ENCODE measurements at regions not wholly inside any gene's neighbourhood (a gene's known extent, or its start where the extent isn't known, plus 50 kb on each side); places are given as distances from the start of the nearest gene placed in this dataset.

DNA sequence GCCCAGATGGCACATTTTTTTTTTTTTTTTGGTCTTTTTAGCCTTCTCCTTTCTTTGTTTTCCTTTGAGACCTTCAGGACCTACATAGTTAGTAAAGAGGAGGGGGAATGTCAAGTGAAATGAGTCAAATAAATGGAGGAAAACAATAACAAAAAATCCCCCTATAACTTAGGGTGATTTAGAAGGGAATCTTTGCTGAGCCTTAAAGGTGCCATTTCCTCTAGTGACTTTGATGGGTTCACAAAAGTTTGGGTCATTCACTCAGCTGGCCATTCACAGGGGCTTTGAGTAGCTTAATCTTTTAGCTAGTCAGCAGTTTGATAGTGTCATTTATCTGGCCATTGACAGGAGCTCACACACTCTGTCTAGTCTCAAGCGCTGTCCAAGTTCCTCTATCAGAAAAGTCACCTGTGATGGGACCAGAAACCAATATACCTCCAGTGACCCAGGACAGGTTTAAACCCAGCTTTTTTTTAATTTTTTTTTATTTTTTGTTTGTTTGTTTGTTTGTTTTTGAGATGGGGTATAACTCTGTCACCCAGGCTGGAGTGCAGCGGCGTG is 275.1 kb upstream of the PRDM1 start:
- H3K27me3 Mint-ChIP-seq, result no peaks in the 10 kb centered on the region
- no peak overlapping the region for H3K4me3 Mint-ChIP-seq
- H3K27ac Mint-ChIP-seq, result peak overlapping the region; percentile 87
- DNase-seq, result no peak
- CTCF ChIA-PET, result interaction anchor here (1.0 to 2.8 kb wide), 6 partner anchors 20 to 412 kb away, joined by 3 to 7 read pairs (median 4); no protein-coding TSS in a partner anchor
- peaks cover 8% of the 10 kb centered on the region for H3K9me3 Mint-ChIP-seq (ENCODE audit: low read depth)
- H3K4me1 Mint-ChIP-seq, result peaks cover 85% of the 10 kb centered on the region
- H3K36me3 Mint-ChIP-seq, result peaks cover 40% of the 10 kb centered on the region
- ATAC-seq, result peak; percentile 1

DNA sequence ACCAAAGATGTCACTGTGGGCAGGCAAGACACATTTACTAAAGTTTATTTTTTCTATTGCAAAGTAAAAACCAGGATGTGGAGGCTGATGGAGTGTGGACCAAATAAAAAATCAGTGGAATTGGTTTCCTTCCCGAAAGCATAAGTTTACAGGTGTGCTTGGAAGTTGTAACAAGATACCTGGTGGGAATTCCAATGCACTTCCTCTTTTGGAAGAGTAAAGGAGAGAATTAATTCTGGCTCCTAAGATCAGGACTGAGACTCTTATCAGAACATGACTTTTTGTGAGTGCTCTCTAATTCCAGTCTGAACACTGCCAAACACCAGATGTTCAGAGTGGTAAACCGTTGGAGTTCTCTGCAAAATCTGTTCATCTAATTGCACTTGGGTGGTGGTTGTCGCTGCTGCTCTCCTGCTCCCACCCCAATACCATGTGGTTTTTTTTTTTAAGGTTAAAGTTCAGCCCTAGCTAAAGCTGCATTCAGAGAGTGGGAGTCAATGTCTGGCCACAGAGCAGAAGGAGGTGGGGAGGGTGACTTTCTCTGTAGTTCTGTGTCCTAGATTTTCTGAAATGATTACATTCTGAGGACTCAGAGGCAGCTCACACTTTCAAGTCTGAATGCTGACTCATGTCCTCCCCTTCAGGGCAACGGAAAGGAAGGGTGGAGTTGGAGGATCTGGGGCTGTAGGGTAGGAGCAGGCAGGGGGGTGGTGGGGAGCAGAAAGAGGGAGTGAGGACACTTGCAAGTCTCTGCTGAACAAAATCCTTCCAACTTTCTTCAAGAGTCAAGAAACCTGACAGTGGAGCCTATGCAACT is 275.8 kb upstream of the PRDM1 start:
- H3K4me3 Mint-ChIP-seq, result peak overlapping the region; percentile 5

DNA sequence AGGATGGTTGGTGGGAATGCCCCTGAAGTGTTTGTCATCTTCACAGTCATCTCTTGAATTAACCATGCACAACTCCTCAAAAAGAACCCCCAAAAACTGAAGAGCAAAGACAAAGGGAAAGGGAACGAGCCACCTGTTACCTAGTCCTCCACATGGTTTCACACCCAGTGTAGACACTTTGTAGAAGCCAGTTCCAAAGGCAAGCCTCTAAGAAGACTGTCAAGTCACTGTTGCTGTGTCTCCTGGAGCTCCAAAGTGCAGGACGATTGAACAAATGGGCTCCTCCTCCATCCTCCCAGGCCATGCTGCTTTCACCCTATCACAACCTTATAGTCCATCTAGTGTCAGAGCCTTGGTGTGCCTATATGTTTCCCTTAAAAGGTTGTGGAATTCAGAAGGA is 277.6 kb upstream of the PRDM1 start:
- Mint-ChIP-seq H3K27me3 (no peaks in the 10 kb centered on the region), H3K9me3 (ENCODE audit: low read depth) (peaks cover 8% of the 10 kb centered on the region), H3K4me1 (peaks cover 61% of the 10 kb centered on the region), H3K27ac (peak overlapping the region; percentile 87), H3K4me3 (no peak overlapping the region), H3K36me3 (peaks cover 32% of the 10 kb centered on the region)
- DNase-seq, result no peak
- CTCF ChIA-PET, result interaction anchor here (1.1 to 1.5 kb wide), 3 partner anchors 11 to 324 kb away, joined by 3 to 6 read pairs (median 4); no protein-coding TSS in a partner anchor
- ATAC-seq, result no peak

More for the DNA sequence above, 275.8 kb upstream of the PRDM1 start:
- DNase-seq (peak; percentile 91), ATAC-seq (peak; percentile 90)
- H3K4me1 Mint-ChIP-seq, result peaks cover 79% of the 10 kb centered on the region
- no peaks in the 10 kb centered on the region for H3K27me3 Mint-ChIP-seq
- CTCF ChIA-PET, result interaction anchor here (1.5 to 2.8 kb wide), 5 partner anchors 16 to 182 kb away, joined by 3 to 7 read pairs (median 4); no protein-coding TSS in a partner anchor
- H3K27ac Mint-ChIP-seq, result peak overlapping the region; percentile 87
- peaks cover 38% of the 10 kb centered on the region for H3K36me3 Mint-ChIP-seq
- H3K9me3 Mint-ChIP-seq (ENCODE audit: low read depth), result peaks cover 8% of the 10 kb centered on the region

DNA sequence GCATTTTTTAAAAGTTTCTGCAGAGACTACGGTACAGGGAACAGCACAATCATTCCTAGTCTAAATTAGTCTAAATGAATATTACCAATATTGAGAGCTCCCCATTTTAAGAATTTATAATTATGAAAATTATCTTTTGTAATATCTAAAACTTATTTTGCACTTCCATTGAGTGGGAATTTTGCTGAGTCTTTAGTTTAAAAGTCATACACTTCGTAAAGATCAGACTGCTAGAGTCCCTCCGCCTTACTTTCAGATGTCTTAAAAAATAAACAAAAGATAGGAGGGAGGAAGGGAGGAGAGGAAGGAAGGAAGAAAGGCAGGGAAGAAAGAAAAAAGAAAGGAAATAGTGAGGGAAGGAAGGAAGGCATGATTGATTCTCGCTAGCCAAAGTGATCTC is 278.2 kb upstream of the PRDM1 start:
- peaks cover 8% of the 10 kb centered on the region for H3K9me3 Mint-ChIP-seq (ENCODE audit: low read depth)
- CTCF ChIA-PET, result no interaction called here
- peaks cover 54% of the 10 kb centered on the region for H3K4me1 Mint-ChIP-seq
- H3K36me3 Mint-ChIP-seq, result peaks cover 28% of the 10 kb centered on the region
- H3K27ac Mint-ChIP-seq, result no peak overlapping the region
- no peaks in the 10 kb centered on the region for H3K27me3 Mint-ChIP-seq
- no peak for DNase-seq
- no peak overlapping the region for H3K4me3 Mint-ChIP-seq
- ATAC-seq, result no peak

DNA sequence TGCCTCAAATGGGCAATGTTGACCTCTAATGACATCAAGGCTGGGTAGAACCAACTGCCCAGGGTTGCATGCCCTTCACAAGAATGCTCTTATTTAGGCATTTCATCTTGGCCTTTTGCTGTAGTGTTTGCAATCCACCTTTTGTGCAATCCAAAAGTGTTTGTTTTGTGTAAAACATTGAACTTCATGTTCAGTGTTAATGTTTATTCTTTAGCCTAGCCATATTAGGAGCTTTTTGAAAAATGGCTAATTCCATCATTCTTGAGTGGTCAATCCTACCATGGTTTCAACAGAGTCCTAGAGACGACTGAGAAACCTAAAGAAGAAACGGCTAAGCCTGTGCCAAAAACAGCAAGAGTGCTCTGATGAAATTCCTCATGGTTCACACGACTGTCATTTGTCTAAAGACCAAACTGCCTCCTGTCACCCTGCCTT is 279.6 kb upstream of the PRDM1 start:
- no peak for ATAC-seq
- Mint-ChIP-seq H3K9me3 (ENCODE audit: low read depth) (peaks cover 10% of the 10 kb centered on the region), H3K27ac (no peak overlapping the region), H3K4me1 (peaks cover 41% of the 10 kb centered on the region), H3K27me3 (no peaks in the 10 kb centered on the region), H3K36me3 (peaks cover 19% of the 10 kb centered on the region), H3K4me3 (no peak overlapping the region)
- CTCF ChIA-PET, result no interaction called here
- no peak for DNase-seq

DNA sequence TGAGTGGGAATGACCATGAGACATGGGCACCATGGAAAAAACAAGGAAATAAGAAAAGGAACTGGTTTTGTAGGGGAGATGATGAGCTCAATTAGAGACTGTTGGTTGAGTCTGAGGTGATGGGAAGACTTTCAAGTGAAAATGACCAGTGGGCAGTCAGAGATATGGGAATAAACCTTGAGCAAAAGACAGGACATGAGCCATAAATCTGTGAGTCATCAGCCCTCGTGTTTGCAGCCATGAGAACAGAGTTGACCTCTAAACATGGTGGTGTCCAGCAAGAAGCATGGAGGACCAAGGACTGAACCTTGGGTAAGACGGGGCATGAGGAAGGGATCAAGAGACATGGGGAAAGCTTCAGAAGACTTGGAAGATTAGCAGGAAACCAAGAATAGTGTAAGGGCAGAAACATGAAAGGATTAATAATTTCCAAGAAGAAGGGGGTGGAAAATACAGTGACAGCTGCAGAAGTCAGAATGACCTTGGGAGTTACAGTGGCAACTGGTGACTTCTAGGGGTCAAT is 280.6 kb upstream of the PRDM1 start:
- Mint-ChIP-seq H3K4me1 (peaks cover 38% of the 10 kb centered on the region), H3K36me3 (peaks cover 22% of the 10 kb centered on the region), H3K4me3 (no peak overlapping the region), H3K27me3 (no peaks in the 10 kb centered on the region), H3K9me3 (ENCODE audit: low read depth) (peaks cover 11% of the 10 kb centered on the region), H3K27ac (no peak overlapping the region)
- no peak for DNase-seq
- CTCF ChIA-PET, result interaction anchor here (1.1 to 1.3 kb wide), 2 partner anchors 12 to 17 kb away, joined by 3 to 5 read pairs; no protein-coding TSS in a partner anchor
- no peak for ATAC-seq

DNA sequence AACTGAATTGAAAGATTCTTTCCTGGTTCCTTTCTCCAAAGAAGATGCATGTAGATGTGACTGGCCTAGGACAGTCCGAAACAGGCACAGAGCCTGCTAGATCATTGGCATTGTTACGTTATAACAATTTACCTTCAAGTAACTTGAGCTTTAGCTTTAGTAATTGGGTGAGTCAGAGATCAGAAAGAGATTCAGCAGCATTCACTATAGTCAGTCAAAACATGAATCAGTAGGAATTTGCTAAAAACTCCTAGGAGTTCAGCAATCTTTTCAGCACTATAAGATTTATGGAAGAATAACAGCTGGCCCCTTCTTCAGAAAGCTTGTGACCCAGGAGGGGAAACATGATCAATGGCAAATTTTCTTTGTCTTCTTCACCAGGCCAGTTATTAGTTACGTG is 281.7 kb upstream of the PRDM1 start:
- Mint-ChIP-seq H3K9me3 (ENCODE audit: low read depth) (peaks cover 12% of the 10 kb centered on the region), H3K36me3 (peaks cover 28% of the 10 kb centered on the region), H3K4me1 (peaks cover 34% of the 10 kb centered on the region), H3K4me3 (no peak overlapping the region), H3K27ac (no peak overlapping the region), H3K27me3 (no peaks in the 10 kb centered on the region)
- CTCF ChIA-PET, result interaction anchor here (1.1 to 1.2 kb wide), 5 partner anchors 9 to 189 kb away, joined by 3 read pairs; no protein-coding TSS in a partner anchor
- DNase-seq (no peak), ATAC-seq (no peak)

DNA sequence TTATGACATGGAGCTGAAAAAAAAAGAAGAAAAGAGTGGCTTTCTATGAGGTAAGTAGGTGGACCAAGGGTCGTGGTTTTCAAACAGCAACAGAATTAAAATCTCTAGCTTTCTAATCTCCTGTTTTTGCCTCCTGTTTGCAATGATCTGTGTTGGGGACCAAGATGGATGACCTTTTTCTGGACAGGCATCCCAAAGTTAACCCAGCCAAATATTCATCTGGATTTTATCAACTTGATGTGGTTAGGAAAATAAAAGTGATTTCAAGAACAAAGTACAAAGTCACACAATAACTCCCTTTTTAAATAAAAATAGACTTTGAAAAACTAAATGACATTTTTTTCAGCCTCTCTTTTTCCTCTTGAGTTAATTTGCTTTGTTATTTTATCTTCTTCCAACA is 282.1 kb upstream of the PRDM1 start:
- peaks cover 28% of the 10 kb centered on the region for H3K36me3 Mint-ChIP-seq
- CTCF ChIA-PET, result interaction anchor here (1.1 to 1.2 kb wide), 4 partner anchors 9 to 189 kb away, joined by 3 read pairs; no protein-coding TSS in a partner anchor

DNA sequence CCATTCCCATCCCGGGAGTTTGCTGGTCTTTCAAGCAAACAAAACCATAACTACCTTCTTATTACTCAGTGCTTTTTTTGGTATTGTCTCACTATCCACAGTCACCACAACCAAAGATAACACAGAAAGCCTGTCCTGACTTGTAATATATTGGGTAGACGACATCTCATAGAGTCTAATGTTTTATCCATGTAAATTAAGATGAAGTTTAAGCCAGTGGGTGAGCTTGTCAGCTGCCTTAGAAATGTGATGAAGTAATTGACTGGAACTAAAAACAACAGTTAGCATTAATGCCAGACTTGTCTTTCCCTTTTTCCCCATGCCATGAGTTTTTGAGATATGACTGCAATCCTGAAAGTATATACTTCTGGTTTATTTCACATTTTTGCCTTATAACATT is 282.7 kb upstream of the PRDM1 start:
- ATAC-seq (no peak), DNase-seq (no peak)
- no peaks in the 10 kb centered on the region for H3K27me3 Mint-ChIP-seq
- no peak overlapping the region for H3K27ac Mint-ChIP-seq
- peaks cover 27% of the 10 kb centered on the region for H3K36me3 Mint-ChIP-seq
- no peak overlapping the region for H3K4me3 Mint-ChIP-seq
- CTCF ChIA-PET, result interaction anchor here (0.6 to 1.1 kb wide), 3 partner anchors 30 to 229 kb away, joined by 3 read pairs; no protein-coding TSS in a partner anchor
- H3K4me1 Mint-ChIP-seq, result peaks cover 32% of the 10 kb centered on the region
- H3K9me3 Mint-ChIP-seq (ENCODE audit: low read depth), result peaks cover 12% of the 10 kb centered on the region

More for the DNA sequence above, 282.1 kb upstream of the PRDM1 start:
- peaks cover 12% of the 10 kb centered on the region for H3K9me3 Mint-ChIP-seq (ENCODE audit: low read depth)
- no peak for ATAC-seq
- no peak overlapping the region for H3K27ac Mint-ChIP-seq
- no peaks in the 10 kb centered on the region for H3K27me3 Mint-ChIP-seq
- no peak overlapping the region for H3K4me3 Mint-ChIP-seq
- peaks cover 34% of the 10 kb centered on the region for H3K4me1 Mint-ChIP-seq
- no peak for DNase-seq

DNA sequence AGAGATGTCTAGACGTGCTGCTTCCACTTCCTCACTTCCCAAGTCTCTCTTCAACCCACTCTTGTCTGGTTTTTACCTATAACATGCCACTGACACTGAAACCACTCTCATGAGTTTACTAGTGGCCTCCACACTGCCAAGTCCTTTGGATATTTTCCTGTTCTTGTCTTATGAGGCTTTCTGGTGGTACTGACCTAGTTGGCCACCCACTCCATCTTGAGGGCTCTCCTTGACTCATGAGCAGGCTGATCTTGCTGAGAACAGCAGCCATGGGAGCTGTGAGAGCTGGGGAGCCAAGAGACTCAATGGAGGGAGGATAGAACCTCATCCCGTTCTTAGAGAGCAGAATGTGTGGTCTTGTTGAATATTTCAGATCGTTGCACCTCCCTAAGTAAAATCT is 283.4 kb upstream of the PRDM1 start:
- CTCF ChIA-PET, result no interaction called here
- Mint-ChIP-seq H3K27me3 (no peaks in the 10 kb centered on the region), H3K4me1 (peaks cover 31% of the 10 kb centered on the region), H3K36me3 (peaks cover 21% of the 10 kb centered on the region), H3K27ac (no peak overlapping the region), H3K4me3 (no peak overlapping the region), H3K9me3 (ENCODE audit: low read depth) (peaks cover 9% of the 10 kb centered on the region)
- ATAC-seq, result no peak
- no peak for DNase-seq

DNA sequence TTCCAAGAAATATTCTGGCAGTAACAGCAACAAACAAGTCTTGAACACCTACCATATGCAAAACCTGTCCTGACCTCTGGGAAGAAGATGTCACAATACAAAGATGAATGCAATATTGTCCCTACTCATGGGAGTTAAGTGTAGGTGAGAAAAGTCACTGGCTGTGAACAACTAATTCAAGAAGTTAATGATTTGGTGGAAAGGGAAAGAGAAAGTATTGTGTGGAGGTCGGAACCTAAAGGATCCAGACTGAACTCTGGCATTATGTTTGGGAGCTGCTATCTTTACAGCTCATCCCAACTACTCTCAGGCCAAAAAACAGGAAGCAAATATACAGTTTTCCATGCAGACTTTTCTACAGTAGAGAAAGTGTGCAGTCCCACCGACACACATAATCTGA is 285.3 kb upstream of the PRDM1 start:
- no peak for ATAC-seq
- peaks cover 41% of the 10 kb centered on the region for H3K4me1 Mint-ChIP-seq

DNA sequence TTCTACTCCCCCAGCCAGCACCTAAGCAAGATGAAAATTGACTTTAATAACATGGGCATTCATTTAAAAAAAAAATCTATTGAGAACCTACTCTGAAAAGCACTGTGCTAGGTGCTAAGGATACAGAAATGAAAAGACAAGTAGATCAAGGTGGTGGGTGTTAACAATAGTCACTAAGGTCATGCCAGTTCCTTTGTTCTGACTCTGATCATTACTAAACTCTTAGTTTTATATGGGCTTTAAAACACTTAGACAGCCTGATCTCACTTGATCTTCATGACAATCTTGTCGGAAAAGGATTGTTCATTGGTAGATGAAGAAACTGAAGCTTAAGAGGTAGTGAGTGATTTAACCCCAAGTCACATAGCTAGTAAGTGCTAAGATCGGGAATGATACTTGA is 285.7 kb upstream of the PRDM1 start:
- CTCF ChIA-PET, result no interaction called here
- no peak for DNase-seq
- H3K36me3 Mint-ChIP-seq, result peaks cover 13% of the 10 kb centered on the region
- peaks cover 4% of the 10 kb centered on the region for H3K9me3 Mint-ChIP-seq (ENCODE audit: low read depth)
- no peak overlapping the region for H3K27ac Mint-ChIP-seq
- H3K4me1 Mint-ChIP-seq, result peaks cover 45% of the 10 kb centered on the region
- no peak for ATAC-seq
- H3K27me3 Mint-ChIP-seq, result no peaks in the 10 kb centered on the region
- H3K4me3 Mint-ChIP-seq, result no peak overlapping the region

More for the DNA sequence above, 285.3 kb upstream of the PRDM1 start:
- Mint-ChIP-seq H3K27ac (no peak overlapping the region), H3K9me3 (ENCODE audit: low read depth) (peaks cover 4% of the 10 kb centered on the region), H3K36me3 (peaks cover 13% of the 10 kb centered on the region), H3K4me3 (no peak overlapping the region), H3K27me3 (no peaks in the 10 kb centered on the region)
- CTCF ChIA-PET, result no interaction called here
- no peak for DNase-seq

DNA sequence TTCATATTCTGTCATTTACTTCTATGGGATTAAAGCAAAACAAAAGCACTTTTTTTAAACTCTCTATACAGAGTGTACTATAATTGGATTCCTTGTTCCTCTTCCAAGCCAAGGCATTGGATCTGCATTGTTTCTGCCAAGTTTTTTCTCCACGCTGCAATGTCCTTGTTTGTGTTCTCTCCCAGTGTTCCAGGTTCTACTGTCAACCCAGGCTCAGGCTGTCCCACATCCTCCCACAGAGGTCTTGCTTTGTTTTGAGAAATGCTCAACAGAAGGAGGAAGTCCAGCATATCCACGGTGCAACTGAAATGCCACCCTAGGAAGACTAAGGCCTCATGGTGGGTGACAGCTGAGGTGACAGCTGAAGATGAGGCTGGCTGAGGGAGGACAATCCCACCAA is 287.1 kb upstream of the PRDM1 start:
- Mint-ChIP-seq H3K4me1 (peaks cover 58% of the 10 kb centered on the region), H3K27me3 (no peaks in the 10 kb centered on the region), H3K36me3 (peaks cover 13% of the 10 kb centered on the region), H3K27ac (peak overlapping the region; percentile 9), H3K4me3 (no peak overlapping the region), H3K9me3 (ENCODE audit: low read depth) (peaks cover 4% of the 10 kb centered on the region)
- DNase-seq (no peak), ATAC-seq (no peak)
- CTCF ChIA-PET, result no interaction called here
